ENCODE measurements at regions not wholly inside any gene's neighbourhood (a gene's known extent, or its start where the extent isn't known, plus 50 kb on each side); places are given as distances from the start of the nearest gene placed in this dataset.

DNA sequence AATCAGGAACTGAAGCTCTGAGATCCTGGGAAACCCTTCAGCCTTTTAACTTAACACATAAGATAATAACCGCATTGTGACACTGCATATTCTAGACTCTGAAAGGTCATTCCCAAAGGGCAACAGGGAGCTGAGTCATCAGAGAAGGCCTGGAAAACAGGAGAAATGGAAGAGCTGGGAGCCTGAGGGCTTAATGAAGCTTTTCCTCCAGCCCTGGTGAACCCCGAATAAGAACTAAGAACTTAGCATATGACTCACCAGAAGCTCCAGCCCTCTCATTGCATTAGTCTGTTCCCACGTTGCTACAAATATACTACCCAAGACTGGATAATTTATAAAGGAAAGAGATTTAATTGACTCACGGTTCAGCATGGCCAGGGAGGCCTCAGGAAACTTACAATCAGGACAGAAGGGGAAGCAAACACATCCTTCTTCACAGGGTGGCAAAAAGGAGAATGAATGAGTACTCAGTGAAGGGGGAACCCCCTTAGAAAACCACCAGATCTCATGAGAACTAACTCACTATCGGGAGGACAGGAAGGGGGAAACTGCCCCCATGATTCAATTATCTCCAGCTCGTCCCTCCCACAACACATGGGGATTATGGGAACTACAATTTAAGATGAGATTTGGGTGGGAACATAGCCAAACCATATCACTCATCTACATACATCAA lies 648.5 kb downstream of the TFAP2A start:
- no TSS peak for BruUV-seq (replicated peaks)
- Histone ChIP-seq H3K4me1 (ENCODE audit: control insufficient read depth in 1 of 2, insufficient read depth in 2 of 2, low read length in 2 of 2) (peaks cover 0 to 10% of the 10 kb centered on the region in 2 experiments; a peak in 2 of 4 replicates), H3K9me2 (ENCODE audit: insufficient read depth) (no peaks in the 10 kb centered on the region), H4K20me1 (ENCODE audit: insufficient read depth) (no peaks in the 10 kb centered on the region), H3K27ac (ENCODE audit: low read depth, low read length) (no peak overlapping the region), H2AFZ (ENCODE audit: low read depth, low read length, poor library complexity, severe bottlenecking) (peak overlapping the region; percentile 63), H3K4me2 (ENCODE audit: low read length) (peak overlapping the region; percentile 26), H3K9me3 (ENCODE audit: control insufficient read depth in 1 of 2, insufficient read depth in 1 of 2, low read depth in 1 of 2, low read length in 2 of 2) (no peaks in the 10 kb centered on the region), H3K36me3 (ENCODE audit: control insufficient read depth in 1 of 2, insufficient read depth in 2 of 2, low read length in 2 of 2) (no peaks in the 10 kb centered on the region), H3K4me3 (replicated peaks in 1 of 2; ENCODE audit: low read depth in 1 of 2, low read length in 2 of 2) (no peak overlapping the region), H3K9ac (ENCODE audit: low read length) (no peak overlapping the region), H3K79me2 (ENCODE audit: insufficient read depth, low read length) (no peaks in the 10 kb centered on the region), H3K27me3 (ENCODE audit: insufficient read depth, low read length) (no peaks in the 10 kb centered on the region)
- ChIA-PET RAD21 (ENCODE audit: low non-redundant PET in 1 of 2, low total read pairs in 2 of 2, uncharacterized antibody in 2 of 2, unreplicated experiment in 2 of 2) (no interaction called here), CTCF (no interaction called here), POLR2A (no interaction called here)
- no peak for TF ChIP-seq ZFX (IDR thresholded peaks at IDR 0.05)
- TF ChIP-seq SP1 (IDR thresholded peaks at IDR 0.05; ENCODE audit: low read depth) = no peak
- no peak for TF ChIP-seq POLR2A (IDR thresholded peaks at IDR 0.05; ENCODE audit: borderline replicate concordance, extremely low read depth, insufficient read depth, insufficient read length)
- no peak for TF ChIP-seq YY1 (IDR thresholded peaks at IDR 0.05; ENCODE audit: extremely low read depth, insufficient replicate concordance, low read depth, low read length)
- DNase-seq (ENCODE audit: low read depth, low spot score) (peak; percentile 10), ATAC-seq (peak; percentile 54)
- intact Hi-C loops (cut with micrococcal nuclease) = no loop called here

DNA sequence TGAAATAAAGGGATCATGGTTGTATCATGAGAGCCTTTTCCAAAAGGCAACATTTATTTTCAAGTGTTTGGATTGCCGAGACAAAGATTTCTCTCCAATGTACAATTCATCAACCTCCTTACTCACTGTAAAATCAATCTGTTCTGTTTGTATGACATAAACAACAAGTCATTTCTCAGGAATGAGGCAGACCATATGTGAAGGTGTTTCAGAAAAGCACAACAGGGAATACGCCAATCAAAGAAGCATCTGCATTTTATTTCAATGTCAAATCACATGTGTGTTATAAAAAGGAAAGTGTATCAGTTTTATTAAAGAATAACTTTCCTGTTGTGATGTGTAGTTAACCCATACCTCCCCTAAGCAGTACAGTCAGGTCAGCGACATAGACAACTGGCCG lies 653.7 kb downstream of the TFAP2A start:
- H3K4me1 ChIP-seq (ENCODE audit: control insufficient read depth in 1 of 2, insufficient read depth in 2 of 2, low read length in 2 of 2) = peaks cover 0 to 5% of the 10 kb centered on the region in 2 experiments; a peak in 2 of 4 replicates
- intact Hi-C loops (cut with micrococcal nuclease) = no loop called here
- no peaks in the 10 kb centered on the region for H3K9me2 ChIP-seq (ENCODE audit: insufficient read depth)
- no peak overlapping the region for H2AFZ ChIP-seq (ENCODE audit: low read depth, low read length, poor library complexity, severe bottlenecking)
- ChIA-PET POLR2A (no interaction called here), RAD21 (ENCODE audit: low non-redundant PET in 1 of 2, low total read pairs in 2 of 2, uncharacterized antibody in 2 of 2, unreplicated experiment in 2 of 2) (no interaction called here), CTCF (no interaction called here)
- H4K20me1 ChIP-seq (ENCODE audit: insufficient read depth) = no peaks in the 10 kb centered on the region
- no peaks in the 10 kb centered on the region for H3K36me3 ChIP-seq (ENCODE audit: control insufficient read depth in 1 of 2, insufficient read depth in 2 of 2, low read length in 2 of 2)
- H3K4me3 ChIP-seq (replicated peaks in 1 of 2; ENCODE audit: low read depth in 1 of 2, low read length in 2 of 2) = no peak overlapping the region
- no peak overlapping the region for H3K4me2 ChIP-seq (ENCODE audit: low read length)
- H3K79me2 ChIP-seq (ENCODE audit: insufficient read depth, low read length) = no peaks in the 10 kb centered on the region
- DNase-seq (ENCODE audit: low read depth, low spot score) = no peak
- no peak overlapping the region for H3K27ac ChIP-seq (ENCODE audit: low read depth, low read length)
- no TSS peak for BruUV-seq (replicated peaks)
- ATAC-seq = no peak
- no peaks in the 10 kb centered on the region for H3K27me3 ChIP-seq (ENCODE audit: insufficient read depth, low read length)
- H3K9me3 ChIP-seq (ENCODE audit: control insufficient read depth in 1 of 2, insufficient read depth in 1 of 2, low read depth in 1 of 2, low read length in 2 of 2) = no peaks in the 10 kb centered on the region
- no peak overlapping the region for H3K9ac ChIP-seq (ENCODE audit: low read length)
- TF ChIP-seq, protein P1, sequence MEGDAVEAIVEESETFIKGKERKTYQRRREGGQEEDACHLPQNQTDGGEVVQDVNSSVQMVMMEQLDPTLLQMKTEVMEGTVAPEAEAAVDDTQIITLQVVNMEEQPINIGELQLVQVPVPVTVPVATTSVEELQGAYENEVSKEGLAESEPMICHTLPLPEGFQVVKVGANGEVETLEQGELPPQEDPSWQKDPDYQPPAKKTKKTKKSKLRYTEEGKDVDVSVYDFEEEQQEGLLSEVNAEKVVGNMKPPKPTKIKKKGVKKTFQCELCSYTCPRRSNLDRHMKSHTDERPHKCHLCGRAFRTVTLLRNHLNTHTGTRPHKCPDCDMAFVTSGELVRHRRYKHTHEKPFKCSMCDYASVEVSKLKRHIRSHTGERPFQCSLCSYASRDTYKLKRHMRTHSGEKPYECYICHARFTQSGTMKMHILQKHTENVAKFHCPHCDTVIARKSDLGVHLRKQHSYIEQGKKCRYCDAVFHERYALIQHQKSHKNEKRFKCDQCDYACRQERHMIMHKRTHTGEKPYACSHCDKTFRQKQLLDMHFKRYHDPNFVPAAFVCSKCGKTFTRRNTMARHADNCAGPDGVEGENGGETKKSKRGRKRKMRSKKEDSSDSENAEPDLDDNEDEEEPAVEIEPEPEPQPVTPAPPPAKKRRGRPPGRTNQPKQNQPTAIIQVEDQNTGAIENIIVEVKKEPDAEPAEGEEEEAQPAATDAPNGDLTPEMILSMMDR (IDR thresholded peaks at IDR 0.05 in 2 of 3, conservative IDR thresholded peaks at IDR 0.05 in 1 of 3; ENCODE audit: borderline replicate concordance in 1 of 3, insufficient read depth in 1 of 3, low read depth in 2 of 3, low read length in 2 of 3) = no peak
- TF ChIP-seq, protein P2, sequence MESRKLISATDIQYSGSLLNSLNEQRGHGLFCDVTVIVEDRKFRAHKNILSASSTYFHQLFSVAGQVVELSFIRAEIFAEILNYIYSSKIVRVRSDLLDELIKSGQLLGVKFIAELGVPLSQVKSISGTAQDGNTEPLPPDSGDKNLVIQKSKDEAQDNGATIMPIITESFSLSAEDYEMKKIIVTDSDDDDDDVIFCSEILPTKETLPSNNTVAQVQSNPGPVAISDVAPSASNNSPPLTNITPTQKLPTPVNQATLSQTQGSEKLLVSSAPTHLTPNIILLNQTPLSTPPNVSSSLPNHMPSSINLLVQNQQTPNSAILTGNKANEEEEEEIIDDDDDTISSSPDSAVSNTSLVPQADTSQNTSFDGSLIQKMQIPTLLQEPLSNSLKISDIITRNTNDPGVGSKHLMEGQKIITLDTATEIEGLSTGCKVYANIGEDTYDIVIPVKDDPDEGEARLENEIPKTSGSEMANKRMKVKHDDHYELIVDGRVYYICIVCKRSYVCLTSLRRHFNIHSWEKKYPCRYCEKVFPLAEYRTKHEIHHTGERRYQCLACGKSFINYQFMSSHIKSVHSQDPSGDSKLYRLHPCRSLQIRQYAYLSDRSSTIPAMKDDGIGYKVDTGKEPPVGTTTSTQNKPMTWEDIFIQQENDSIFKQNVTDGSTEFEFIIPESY (IDR thresholded peaks at IDR 0.05; ENCODE audit: extremely low read depth, insufficient replicate concordance, low read length) = no peak
- no peak for TF ChIP-seq SP1 (IDR thresholded peaks at IDR 0.05; ENCODE audit: low read depth)
- TF ChIP-seq RAD21 (IDR thresholded peaks at IDR 0.05; ENCODE audit: low read depth) = no peak
- no peak for TF ChIP-seq EZH2phosphoT487 (IDR thresholded peaks at IDR 0.05; ENCODE audit: borderline replicate concordance)
- no peak for TF ChIP-seq POLR2A (IDR thresholded peaks at IDR 0.05; ENCODE audit: borderline replicate concordance, extremely low read depth, insufficient read depth, insufficient read length)
- no peak for TF ChIP-seq EZH2 (IDR thresholded peaks at IDR 0.05)
- no peak for TF ChIP-seq FOSL1 (IDR thresholded peaks at IDR 0.05; ENCODE audit: low read depth)
- no peak for TF ChIP-seq SIN3A (IDR thresholded peaks at IDR 0.05; ENCODE audit: low read depth)
- TF ChIP-seq POLR2AphosphoS5 (IDR thresholded peaks at IDR 0.05; ENCODE audit: low read depth, low read length) = no peak
- TF ChIP-seq TCF7L2 (IDR thresholded peaks at IDR 0.05; ENCODE audit: borderline replicate concordance, extremely low read depth, insufficient read depth, insufficient read length) = no peak
- TF ChIP-seq, protein P3, sequence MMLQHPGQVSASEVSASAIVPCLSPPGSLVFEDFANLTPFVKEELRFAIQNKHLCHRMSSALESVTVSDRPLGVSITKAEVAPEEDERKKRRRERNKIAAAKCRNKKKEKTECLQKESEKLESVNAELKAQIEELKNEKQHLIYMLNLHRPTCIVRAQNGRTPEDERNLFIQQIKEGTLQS (IDR thresholded peaks at IDR 0.05) = no peak
- TF ChIP-seq ZFX (IDR thresholded peaks at IDR 0.05) = no peak
- TF ChIP-seq, protein P4, sequence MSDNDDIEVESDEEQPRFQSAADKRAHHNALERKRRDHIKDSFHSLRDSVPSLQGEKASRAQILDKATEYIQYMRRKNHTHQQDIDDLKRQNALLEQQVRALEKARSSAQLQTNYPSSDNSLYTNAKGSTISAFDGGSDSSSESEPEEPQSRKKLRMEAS (IDR thresholded peaks at IDR 0.05) = no peak
- no peak for TF ChIP-seq EGR1 (IDR thresholded peaks at IDR 0.05; ENCODE audit: low read depth)
